Central memory CD4-positive, alpha-beta T cell (primary cell): ENCODE measurements at regions not wholly inside any gene's neighbourhood (a gene's known extent, or its start where the extent isn't known, plus 50 kb on each side); places are given as distances from the start of the nearest gene placed in this dataset.

Experiments used
- DNase-seq: peaks from one replicate; pipeline ENCODE4 v3.0.0; 2022

DNA sequence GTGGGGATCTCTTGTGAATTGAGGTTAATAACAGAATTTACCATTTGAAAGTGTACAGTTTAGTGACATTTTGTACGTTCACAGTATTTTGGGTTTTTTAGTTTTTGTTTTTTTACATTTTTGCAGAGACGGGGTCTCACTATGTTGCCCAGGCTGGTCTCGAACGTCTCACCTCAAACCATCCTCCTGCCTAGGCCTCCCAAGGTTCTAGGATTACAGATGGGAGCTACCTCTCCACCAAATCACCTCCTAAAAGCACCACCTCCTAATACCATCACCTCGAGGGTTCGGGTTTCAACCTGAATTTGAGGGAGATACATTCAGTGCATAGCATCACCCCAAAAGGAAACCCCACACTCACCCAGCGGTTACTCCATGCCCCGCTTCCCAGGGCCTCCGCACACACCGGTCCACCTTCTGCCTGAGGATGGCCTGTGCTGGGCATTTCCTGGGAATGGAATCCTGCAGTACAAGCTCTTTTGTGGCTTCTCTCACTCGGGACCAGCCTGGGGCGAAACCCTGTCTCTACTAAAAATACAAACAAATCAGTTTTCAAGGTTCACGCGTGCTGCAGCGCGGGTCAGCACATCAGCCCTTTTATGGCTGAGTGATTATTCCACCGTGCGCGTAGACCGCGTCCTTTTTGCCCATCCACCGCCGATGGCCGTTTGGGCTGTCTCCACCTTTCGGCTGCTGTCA is 182.7 kb upstream of the CIBAR2 start:
- no peak for DNase-seq

DNA sequence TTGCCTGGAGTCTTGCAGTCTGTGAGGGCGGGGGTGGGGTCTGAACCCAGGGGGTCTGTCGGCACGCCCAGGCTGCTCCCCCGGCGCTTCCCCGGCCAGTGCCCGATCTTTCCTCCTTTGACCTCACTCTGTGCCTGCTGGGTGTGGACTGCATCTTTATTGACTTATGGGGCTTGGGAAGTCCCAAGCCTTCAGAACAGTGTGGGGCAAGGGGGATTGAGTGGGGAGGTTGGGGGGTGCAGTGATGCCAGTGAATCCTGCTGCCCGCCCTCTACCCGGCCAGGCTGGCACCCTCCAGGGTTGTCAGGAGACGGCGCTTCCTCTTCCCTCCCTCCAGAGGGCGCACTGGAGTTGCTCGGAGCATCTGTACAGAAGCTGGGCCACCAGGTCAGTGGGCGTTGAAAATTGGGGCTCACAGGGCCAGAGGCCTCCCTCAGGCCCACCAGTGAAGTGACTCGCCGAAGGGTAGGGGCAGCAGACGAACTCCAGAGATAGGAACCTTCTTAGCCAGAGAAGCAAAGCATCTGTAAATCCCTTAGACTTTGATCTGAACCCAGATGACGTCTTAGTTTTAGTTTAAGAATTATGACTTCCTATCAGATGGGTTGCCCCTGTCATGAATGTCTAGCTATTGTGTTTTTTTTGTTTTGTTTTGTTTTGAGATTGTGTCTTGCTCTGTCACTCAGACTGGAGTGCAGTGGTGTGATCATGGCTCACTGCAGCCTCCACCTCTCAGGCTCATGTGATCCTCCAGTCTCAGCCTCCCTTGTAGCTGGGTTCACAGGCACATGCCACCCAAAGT is 184.8 kb upstream of the CIBAR2 start:
- DNase-seq, result peak; percentile 17

DNA sequence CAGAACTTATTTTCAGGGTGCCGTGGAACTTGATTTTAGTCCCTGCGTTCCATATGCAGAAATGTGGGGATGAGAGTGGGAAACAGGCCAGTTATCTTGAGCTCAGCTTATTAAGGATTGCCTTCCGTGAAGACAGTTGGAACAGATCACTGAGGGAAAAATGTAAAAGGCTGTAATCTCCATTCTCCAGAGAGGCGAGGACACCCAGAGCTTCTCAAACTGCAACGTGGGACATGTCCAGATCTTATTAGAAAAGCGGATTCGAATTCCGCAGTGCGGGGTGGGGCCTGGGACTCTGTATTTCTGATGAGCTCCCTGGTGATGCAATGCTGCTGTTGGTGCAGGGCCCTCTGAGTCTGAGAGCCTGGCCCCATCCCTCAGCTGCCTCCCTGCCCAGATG is 185.6 kb upstream of the CIBAR2 start:
- no peak for DNase-seq

DNA sequence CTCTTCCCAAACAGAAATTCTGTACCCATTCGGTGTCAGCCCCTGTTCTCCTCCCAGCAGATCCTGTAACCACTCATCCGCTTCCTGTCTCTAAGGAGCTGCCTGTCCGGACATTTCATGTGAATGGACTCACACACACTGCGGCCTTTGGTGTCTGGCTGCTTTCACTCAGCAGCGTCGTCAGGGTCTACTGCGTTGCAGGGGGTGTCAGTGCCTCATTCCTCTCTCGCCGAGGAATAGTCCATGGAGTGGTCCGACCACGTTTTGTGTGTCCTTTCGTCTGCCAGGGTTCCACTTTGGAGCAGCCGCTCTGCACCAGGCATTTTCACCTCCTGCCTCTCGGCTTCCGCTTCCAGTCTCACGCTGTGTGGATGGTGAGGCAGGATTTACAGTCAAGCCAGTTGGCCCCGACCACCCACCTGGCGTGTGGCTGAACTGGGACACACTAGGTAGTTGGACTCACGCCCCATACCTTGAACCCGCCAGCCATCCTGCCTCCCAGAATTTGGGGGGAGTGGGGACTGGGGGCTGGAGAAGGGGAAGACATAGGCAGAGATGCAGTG is 188.2 kb upstream of the CIBAR2 start:
- DNase-seq, result no peak

DNA sequence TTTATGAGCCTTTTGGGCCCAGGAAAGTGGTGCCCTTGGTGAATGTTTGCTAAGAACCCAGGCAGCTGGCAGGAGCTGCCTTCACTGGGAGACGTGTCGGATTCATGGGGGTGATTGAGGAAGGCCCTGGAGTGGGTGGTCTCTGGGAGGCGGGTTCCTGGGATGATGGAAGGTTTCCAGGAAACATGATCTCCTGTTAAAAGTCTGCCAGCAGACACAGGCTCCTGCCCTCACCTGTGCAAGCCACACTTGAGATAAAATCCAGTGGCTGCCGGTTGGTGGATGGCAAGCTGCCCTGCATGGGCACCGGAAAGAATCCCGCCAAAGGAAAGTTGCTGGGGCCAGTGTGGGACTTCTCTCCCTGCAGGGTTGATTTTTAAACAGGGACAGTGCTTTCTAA is 189.0 kb upstream of the CIBAR2 start:
- DNase-seq, result no peak

DNA sequence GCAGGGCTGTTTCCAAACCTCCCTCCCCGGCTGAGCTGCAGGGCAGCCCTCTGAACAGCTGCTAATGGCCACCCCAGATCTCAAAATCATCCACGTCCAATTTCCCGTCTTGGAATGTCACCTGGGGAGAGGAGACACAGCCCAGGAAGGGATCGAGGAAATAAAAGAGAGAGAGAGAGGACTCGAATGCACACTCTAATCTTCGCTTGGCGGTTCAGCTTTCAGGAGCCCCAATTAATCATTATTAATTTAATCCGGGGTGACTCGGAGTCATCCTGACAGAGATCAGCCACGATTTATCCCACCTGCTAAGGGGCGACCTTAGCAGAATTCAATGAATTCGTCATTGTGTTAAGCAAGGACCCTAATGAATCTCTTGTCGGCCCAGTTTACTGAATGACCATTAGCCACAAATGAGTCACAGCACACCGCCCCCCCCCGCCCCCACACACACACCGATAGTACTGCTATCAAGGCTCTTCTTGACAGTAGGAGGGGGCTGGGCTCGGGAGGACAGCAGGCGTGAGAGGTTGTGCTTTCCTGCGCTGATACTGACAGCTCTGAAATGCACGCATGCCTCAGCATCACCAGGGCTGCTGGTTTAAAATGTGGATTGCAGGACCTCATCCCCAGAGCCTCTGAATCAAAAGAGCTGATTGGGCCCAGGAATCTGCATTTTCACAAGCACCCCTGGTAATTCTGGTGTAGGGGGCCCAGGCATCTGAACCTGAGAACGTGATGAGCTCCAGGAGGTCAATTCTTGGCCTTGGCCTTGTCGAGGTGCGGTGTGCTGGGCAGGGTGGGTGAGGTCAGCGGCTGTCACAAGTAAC is 190.0 kb upstream of the CIBAR2 start:
- no peak for DNase-seq

DNA sequence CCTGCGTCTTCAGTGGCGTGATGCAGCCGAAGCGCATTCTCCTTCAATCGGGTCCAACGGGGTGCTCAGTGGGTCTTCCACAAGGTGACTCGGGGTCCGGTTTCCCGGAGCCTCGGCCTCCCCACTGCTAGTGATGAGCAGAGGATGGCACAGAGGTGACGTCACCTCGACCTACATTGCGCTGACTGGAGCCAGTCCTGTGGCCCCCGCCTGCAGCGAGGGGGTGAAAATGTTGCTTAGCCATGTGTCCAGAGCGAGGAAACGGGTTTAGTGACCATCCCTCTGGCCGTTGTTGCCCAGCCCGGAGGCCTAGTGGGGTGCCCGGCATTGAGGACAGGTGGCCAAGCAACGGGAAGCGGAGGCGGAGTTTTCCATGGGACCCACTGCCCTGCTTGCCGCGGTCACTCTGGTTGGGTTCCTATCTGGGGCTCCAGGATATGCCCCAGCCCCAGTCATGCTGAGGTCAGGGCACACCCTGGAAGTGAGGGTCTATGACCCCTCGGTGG is 190.6 kb upstream of the CIBAR2 start:
- no peak for DNase-seq

DNA sequence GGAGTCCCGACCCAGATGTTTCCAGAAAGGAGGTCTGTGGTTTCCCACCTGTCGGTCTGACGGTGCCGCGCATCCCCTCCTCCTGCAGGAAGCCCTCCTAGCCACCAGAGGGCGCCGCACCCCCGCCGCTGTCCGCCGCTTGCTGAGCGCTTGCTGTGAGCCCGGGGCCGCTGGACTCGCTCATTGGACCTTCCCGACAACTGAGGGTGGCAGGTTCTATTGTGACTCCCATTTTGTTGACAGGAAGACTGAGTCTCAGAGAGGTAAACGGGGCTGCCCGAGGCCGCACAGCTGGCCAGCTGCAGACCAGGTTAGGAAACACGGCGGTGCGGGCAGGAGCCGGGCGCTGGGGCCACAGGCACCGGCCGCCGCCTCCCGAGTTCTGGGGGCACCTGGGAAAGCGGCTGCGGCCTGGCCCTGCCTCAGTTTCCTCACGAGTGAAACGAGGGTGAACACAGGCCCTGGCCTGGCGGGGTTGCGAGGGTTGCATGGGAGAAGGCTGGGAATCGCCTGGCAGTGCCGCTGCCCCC is 191.1 kb upstream of the CIBAR2 start:
- peak; percentile 55 for DNase-seq

DNA sequence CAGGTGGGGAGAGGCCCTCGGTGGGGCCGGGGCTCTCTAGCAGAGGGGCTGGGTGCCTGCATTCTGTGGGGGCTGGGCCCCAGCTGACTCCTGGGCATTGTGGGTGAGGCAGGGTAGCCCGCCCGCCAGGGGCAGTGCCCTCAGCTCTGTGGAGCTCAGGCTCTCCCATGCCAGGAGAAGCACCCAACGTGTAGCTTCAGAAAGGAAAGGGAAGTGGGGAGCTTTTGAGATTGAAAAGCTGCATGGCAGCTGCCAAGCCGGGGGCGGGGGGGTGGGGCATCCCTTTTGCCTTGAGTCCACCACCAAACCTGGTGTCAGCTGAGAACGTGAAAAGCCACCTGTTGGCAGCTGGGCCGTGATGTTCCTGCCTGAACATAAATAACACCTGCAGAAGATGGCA is 192.1 kb upstream of the CIBAR2 start:
- no peak for DNase-seq

DNA sequence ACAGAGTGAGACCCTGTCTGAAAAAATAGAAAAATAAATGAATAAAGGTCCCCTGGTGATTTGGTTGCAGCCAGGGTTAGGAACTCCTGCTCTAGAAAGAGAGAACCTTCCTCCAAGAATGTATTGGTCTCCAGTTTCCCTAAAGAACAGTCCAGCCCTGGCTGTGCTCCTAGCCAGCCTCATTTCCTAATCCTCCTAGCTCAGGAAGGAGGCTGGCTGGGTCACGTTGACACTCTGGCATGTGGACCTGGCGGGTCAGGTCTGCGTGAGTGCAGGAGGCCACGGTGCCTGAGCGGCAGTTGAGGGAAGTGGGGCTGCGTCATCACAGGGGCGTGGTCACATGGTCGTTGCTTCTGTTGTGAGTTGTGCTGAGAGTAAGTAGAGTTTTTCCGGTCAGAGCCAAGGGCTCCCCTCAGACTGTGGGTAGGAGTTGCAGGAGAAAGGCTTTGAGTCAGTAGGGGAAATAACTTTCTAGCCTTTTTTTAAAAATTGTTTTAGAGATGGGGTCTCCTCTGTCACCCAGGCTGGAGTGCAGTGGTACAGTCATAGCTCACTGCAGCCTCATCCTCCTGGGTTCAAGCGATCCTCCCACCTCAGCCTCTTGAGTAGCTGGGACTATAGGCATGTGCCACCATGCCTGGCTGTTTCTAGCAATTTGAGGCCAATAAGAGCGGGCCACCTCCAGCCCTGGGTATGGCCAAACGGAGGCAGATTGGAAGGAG is 194.0 kb upstream of the CIBAR2 start:
- peak; percentile 57 for DNase-seq

DNA sequence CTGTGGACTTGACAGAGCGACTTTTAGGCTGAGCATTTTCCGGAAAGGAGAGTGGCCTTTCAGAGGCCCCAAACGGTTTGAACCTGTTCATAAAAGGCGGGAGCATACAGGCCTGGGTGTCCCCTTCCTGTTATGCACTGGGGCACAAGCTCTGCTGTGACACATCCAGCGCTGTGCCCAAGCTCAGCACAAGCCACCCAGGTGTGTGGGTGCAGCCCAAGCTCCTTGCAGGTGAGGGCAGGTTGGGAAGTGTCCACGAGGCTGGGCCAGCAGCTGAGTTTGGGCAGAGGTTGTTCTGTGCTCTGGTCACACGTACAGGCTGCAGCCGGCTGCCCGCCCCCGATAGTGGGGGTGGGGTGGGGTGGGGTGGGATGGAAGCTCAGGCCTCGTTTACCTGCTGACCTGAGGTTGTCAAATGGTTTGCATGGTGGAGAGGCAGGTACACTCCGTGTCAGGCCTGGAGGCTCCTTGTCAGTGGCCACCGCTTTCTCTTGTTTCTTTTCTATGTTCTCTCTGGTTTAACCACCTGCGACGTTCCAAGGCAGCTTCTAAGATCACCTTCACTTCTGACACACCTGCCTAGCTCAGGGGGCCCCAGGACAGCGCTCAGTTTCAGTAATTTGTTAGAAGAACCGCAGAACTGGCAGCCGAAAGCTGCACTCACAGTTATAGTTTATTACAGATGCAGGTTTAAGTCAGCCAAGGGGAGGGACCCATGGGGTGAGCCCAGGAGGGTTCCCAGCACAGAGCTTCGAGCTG is 194.7 kb upstream of the CIBAR2 start:
- no peak for DNase-seq

DNA sequence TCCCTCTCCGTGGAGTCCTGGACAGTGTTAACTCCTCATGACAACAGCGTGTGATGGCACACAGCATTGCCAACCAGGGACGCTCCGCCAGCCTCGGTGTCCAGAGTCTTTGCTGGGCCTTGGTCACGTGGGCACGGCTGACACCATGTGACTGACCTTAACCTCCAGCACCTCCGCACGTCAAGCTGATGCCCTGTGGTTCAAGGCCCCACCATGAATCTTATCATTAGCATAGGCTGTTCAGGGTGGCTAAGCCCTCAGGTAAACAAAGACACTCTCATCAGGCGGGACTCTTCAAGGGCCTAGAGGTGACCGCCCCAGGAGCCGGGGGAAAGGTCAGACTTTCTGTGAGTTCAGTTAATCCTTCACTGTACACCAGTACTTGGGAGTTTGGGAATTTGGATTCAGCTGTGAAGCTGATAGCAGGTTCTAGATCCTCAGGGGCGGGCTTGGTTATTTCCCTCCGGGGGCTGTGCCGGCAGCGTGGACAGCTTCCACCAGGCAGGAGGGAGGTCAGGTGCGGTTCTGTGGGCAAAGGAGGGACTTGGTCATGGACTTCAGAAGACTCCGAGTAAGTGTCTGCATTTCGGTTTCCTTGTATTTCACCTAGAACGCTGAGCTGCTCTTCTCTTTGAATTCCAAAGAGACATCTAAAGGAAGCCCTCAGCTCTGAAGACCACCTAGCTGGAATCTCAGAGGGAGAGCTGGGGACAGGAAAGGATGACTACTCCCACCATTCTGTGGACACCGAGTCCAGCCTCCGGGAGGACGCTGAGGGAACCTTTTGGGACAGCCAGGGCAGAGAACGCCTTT is 195.5 kb upstream of the CIBAR2 start:
- DNase-seq, result no peak

DNA sequence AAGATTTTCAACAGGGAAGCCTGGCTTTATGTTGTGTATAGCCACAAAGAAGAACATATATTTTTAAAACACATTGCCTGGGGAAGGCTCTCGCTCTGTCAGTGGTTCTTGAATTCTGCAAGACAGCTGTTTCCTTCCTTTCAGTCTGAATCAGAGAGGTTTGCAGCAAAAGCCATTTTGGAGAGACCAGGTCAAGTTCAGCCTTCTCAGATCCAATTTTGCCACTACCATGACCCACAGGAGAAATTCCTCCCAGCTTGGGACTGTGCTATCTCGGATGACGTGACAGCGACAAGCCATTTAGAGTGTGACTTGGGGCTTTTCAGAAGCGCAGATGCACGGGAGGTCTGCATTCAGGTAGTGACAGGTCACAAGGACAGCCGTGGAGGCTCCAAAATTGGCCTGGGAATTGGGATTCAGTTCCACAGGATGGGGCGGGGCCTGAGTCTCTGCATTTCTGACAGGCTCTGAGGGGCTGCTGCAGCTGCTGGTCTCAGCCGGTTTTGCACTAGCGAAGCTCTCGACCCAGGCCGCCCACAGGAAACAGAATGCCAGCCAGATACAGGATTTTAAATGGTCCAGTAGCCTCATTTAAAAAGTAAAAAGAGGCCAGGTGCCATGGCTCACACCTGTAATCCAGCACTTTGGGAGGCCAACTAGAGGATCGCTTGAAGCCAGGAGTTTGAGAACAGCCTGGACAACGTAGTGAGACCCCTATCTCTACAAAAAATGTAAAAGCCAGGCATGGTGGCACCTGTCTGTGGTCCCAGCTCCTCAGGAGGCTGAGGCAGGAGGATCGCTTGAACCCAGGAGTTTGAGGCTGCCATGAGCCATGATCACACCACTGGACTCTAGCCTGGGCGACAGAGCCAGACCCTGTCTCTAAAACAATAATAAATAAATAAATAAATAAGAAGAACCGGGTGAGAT is 196.6 kb upstream of the CIBAR2 start:
- no peak for DNase-seq

DNA sequence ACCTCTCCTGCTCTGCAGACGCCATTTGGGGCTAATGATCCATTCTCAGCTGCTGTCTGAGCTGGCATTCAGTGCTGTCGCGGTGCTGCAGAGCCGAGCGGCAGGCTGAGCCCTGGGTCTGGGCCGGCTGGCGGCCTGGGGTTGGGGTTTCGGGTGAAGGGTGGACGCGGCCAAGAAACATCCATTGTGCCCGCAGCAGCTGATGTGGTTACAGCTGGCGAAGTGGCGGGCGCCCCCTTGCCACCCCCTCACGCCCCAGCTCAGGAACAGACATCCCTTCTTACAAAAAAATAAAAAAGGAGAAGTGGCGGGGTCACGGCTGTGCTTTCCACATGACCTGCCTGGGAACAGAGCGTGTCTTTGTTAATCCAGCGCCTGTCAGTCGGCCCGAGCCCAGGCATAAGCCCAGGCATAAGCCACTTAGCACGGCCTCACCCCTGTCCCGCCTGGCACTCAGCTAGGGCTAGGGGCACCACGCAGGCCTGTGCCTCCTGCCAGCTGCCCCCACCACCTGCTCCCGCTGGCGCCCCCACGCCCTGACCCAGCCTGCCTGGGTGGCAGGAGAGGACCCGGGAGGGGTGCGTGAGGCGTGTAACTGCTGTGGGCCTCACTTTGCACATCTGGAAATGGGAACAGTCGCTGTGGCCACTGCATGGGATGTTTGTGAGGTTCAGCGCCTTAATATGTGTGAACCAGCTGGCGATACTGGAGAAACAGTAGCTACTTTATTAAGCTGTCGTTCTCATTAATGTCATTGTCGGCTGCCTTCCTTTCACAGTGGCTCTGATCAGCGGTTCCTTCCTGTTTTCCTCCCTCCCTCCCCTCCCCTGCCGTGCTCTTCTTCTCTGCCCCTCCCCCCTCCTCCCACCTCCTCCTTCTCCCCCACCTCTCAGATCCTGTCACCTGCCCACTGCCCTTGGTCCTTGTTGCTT is 197.7 kb upstream of the CIBAR2 start:
- DNase-seq, result no peak

DNA sequence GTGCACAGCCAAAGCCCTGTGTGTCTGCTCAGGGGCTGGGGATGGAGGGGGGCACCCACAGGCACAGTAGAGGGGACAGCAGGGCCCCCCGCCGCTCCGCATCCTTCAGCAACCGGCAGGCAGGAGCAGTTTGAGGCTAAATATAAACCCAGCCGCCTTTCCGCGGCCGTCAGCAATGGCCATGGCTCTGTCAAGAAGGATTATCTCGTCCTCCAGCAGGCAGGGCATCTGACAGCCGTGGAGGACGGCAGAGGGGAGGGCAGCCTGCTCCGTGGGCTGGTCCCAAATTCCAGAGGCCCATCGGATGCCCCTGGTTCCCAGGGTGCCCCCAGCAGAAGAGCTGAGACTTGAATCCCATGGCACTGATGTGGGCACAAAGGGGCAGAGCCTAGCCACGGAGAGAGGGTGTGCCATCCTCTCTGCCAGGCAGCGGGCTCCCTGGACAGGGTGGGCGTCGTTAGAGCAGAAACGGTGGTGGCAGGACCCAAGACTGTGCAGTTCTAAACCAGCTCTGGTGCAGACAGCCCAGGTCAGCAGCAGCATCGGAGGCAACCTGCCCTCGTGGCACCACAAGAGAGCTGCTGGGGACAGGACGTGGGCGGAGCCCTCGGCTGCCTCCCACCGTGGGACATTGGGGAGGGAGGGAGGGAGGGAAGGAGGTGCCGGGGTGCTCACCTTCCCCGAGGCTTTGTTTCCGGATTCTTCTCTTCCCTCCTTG is 198.8 kb upstream of the CIBAR2 start:
- no peak for DNase-seq

DNA sequence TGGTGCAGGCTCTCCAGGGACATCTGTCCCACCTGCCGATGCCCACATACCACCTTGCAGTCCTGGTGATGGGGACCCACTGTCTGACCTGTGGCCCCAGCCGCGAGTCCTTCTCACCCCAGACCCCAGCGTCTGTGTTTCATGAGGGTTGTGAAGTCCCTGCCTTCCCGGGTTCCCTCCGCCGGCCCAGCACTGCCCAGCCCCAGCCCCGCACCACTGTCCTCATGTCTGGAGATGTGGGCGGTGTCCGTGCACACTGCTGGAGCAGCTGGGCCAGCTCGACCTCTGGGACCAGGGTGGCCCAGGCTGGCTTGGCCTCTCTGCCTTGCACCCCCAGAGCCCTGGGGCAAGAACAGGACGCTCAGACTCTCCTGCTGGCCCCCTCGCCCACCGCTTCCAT is 199.5 kb upstream of the CIBAR2 start:
- no peak for DNase-seq

DNA sequence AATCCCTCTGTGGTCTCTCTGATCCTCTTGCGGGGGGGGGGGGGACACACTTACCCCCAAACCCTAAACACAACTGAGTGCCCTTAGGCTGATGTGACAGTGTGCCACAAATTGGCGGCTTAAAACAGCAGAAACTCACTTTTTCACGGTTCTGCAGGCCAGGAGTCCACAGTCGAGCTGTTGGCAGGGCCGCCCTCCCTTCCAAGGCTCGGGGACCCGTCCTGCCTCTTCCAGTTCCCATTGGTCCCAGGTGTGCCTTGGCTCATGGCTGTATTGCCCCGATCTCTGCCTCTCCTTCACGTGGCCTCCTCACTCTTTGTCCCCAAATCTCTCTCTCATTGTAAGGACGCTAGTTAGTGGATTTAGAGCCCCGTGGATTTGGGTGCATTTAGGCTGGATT is 199.9 kb upstream of the CIBAR2 start:
- DNase-seq, result no peak
